Astrocyte of the cerebellum (primary cell): ENCODE measurements at regions not wholly inside any gene's neighbourhood (a gene's known extent, or its start where the extent isn't known, plus 50 kb on each side); places are given as distances from the start of the nearest gene placed in this dataset.

Experiments
- DNase-seq: peaks from one replicate; pipeline ENCODE4 v3.0.0-alpha.2; 2011; ENCODE audit warnings: low read depth
- H3K4me3 ChIP-seq: 2 replicates; pipeline ENCODE4 v1.5.1; 2011; ENCODE audit warnings: mild to moderate bottlenecking, low read depth, low read length, moderate library complexity
- CTCF ChIP-seq: IDR thresholded peaks from 2 replicates; pipeline ENCODE4 v1.5.1; 2012; ENCODE audit warnings: low read length, low read depth, moderate library complexity, mild to moderate bottlenecking; ENCODE audit errors: missing control alignments
- in situ Hi-C: cut with HindIII; loops from 2 replicates; pipeline ENCODE4 v1.10.0; 2017; ENCODE audit warnings: low sequenced_read_pairs

DNA sequence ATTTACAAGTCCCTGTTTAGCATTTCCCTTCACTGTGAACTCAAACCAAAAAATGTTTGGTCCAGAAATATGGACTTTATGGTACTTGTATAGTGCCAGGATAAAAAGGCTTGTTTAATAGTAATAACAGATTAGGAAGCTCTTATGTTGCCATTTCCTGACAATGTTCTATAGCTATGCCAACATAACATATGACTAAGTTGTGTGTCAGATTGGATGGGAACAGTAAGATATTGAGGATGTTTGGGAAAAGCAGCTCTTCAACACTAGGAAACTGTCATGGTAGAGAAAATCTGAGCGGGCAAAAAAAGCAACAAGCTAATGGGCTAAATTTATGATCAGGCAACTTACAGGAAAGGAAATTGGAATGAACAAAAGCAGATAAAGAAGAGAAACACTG is 287.1 kb upstream of the ADGRL4 start:
- in situ Hi-C loops = no loop called here
- H3K4me3 ChIP-seq = no peak overlapping the region
- no peak for TF ChIP-seq CTCF
- DNase-seq = no peak

GRCh38 chr1:79290927-79291474 is 284.5 kb upstream of the ADGRL4 start:
- in situ Hi-C loops = no loop called here
- DNase-seq = no peak
- no peak for TF ChIP-seq CTCF
- H3K4me3 ChIP-seq = no peak overlapping the region

- TF ChIP-seq CTCF = no peak
- in situ Hi-C loops = no loop called here
- DNase-seq = no peak
- H3K4me3 ChIP-seq = no peak overlapping the region
Observed at GRCh38 chr1:79287982-79288381, 281.5 kb upstream of the ADGRL4 start.

GRCh38 chr1:79285667-79286066 is 279.1 kb upstream of the ADGRL4 start:
- TF ChIP-seq CTCF = no peak
- in situ Hi-C loops = no loop called here
- no peak for DNase-seq
- H3K4me3 ChIP-seq = no peak overlapping the region

DNA sequence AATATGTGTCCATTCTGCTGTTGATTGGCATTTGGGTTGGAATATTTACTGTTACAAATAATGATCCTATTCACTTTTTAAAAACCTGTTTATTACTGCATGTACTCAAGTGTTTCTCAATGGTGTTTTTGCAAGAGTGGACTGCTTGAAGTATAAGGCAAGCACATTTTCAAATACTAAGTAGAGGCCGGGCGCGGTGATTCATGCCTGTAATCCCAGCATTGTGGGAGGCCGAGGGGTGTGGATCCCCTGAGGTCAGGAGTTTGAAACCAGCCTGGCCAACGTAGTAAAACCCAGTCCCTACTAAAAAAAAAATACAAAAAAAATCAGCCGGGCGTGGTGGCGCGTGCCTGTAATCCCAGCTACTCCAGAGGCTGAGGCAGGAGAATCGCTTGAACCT is 276.9 kb upstream of the ADGRL4 start:
- TF ChIP-seq CTCF = no peak
- DNase-seq = no peak
- no peak overlapping the region for H3K4me3 ChIP-seq
- in situ Hi-C loops = no loop called here

DNA sequence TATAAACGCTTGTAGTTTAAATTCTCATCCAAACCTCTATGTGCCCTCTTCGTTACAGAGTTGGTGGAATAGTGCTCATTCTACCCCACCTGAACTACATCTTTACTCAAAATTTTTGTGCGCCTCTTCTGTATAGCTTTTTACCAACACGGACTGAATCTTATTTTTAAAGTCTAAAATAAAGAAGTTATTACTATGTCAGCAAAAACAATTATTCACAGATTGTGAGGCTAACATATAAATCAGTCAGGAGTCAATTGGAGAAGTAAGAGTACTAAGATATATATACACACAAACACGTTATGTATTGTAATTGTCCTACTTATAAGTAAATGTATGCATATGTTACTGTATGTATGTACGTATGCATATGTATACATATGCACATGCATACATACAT is 274.9 kb upstream of the ADGRL4 start:
- no peak for TF ChIP-seq CTCF
- no peak for DNase-seq
- in situ Hi-C loops = no loop called here
- no peak overlapping the region for H3K4me3 ChIP-seq

DNA sequence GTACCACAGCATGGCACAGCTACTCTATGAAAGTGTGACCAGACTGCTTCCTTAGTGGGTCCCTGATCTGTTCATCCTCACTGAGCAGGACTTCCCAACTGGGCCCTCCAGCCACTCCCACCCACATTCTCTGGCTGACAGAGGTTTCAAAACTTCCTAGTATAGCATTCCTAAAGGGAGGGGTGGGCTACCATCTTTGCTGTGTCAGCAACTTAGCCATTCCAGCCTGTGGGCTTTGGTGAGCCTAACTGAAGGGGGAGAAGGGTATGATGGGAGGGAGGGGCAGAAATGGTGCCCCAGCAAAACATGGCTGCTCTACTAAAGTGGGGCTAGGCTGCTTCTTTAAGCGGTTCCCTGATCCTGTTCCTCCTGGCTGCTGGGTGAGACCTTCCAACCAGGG is 265.2 kb upstream of the ADGRL4 start:
- in situ Hi-C loops = no loop called here
- H3K4me3 ChIP-seq = no peak overlapping the region
- no peak for DNase-seq
- no peak for TF ChIP-seq CTCF
